ENCODE measurements at regions not wholly inside any gene's neighbourhood (a gene's known extent, or its start where the extent isn't known, plus 50 kb on each side); places are given as distances from the start of the nearest gene placed in this dataset.

GRCh38 chr4:184313058-184313581 is 95.4 kb upstream of the ENPP6 start:
- TF ChIP-seq CTCF (IDR thresholded peaks at IDR 0.05; ENCODE audit: low read depth, low read length, poor library complexity, severe bottlenecking) (no peak), EZH2phosphoT487 (IDR thresholded peaks at IDR 0.05; ENCODE audit: borderline replicate concordance, low read length) (no peak)
